ENCODE measurements at regions not wholly inside any gene's neighbourhood (a gene's known extent, or its start where the extent isn't known, plus 50 kb on each side); places are given as distances from the start of the nearest gene placed in this dataset.

DNA sequence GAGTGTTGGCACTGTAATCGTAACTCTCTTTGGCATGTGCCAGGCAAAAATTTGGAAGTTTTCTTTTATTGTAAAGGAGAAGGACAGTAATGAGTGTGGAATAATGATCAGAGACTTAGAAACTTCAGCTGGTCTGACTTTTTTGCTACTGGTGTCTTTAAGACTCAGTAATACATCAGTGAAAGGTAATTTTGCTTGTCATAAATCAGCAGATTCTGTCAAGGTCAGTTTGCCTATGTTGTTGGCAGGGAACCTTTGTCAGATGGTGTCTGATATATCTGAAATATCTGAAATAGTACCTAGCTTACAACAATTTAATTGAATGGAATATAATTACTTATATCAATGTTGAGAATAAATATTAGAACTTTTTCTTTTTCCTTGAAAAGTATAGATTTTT lies 516.9 kb downstream of the LRFN5 start:
- DNase-seq (ENCODE audit: low spot score) = no peak

DNA sequence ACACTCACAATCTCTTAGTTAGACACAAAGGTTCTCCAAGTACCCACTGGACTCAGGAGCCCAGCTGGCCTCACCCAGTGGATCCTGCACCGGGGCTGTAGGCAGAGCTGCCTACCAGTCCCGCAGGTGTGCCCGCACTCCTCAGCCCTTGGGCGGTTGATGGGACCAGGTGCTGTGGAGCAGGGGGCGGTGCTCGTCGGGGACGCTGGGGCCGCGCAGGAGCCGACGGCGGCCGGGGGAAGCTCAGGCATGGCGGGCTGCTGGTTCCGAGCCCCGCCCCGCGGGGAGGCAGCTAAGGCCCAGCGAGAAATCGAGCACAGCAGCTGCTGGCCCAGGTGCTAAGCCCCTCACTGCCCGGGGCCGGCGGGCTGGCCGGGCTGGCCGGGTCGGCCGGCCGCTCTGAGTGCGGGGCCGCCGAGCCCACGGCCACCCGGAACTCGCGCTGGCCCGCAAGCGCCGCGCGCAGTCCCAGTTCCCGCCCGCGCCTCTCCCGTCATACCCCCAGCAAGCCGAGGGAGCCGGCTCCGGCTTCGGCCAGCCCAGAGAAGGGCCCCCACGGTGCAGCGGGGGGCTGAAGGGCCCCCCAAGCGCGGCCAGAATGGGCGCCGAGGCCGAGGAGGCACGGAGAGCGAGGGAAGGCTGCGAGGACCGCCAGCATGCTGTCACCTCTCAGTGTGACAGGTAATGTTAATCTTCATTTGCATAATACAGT lies 506.8 kb downstream of the LRFN5 start:
- DNase-seq (ENCODE audit: low spot score) = no peak

DNA sequence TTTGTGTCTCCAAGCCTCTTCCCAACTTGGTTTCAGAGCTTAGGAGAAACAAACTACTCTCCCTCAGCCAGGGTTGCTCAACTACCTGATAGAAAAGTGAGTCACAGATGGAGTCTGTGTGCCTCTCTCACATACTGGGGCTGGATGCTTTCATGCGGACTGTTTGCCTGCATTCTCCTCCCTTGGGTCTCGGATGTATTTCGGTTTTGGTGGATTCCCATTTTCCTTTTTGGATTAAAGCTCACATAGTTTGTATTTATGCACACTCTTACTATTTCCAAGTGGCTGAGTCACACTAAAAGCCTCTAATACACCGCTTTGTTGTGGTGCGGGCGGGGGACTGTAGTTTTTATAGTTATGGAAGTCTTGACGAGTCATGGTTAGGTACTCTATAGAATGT lies 505.4 kb downstream of the LRFN5 start:
- DNase-seq (ENCODE audit: low spot score) = no peak

DNA sequence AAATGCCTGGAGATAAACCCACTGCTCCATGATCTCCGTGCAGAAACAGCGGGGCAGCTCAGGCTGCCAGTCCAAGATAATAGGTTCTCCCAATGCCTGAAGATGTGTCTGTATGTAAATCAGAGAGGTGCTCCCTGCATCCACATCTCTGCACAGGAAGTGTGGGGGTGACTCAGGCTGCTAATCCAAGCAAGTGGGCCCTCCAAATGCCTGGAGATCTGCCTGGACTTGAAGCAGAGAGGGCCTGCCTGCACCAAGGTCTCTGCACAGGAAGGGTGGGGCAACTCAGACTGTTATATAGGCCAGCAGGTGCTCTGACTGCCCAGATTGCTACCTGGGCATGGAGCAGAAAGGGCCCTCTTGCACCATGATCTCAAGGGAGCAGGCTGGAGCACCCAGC lies 504.7 kb downstream of the LRFN5 start:
- DNase-seq (ENCODE audit: low spot score) = no peak

DNA sequence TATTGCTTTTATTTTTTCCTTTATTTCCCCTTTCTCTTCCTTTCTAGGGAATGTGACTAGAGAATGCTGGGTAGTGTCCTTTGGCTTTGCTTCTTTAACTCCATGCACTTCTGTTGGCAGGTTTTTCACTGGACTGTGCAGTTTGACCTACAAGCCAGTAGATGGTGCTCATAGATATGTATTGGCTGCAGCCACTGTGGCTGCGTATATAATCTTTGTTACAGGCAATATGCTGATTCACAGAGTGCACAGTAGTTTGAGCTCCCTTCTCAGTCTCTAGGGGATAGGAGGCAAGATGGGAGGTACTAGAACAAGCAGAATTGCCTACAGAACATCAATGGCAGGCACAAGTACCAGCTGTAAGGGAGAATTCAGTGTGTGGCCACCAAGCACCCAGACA lies 503.5 kb downstream of the LRFN5 start:
- no peak for DNase-seq (ENCODE audit: low spot score)

DNA sequence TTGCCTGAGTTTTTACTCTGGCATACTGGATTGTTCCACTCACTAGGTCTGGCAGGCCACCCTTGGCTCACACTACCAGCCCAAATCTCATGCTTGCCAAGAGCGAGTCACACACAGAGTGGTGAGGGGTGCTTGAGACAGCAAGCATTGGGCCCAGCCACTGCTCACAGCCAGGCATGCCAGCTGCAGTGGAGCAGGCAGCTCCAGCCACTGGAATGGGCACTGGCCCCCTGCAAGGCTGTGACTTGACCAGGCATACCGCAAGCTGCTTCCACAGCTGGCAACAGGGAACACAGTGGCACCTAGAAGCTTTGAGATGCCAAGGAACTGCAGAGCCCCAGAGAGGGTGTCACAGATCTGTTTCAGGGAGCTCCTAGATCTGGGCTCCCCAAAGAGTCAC lies 488.5 kb downstream of the LRFN5 start:
- DNase-seq (ENCODE audit: low spot score) = no peak

DNA sequence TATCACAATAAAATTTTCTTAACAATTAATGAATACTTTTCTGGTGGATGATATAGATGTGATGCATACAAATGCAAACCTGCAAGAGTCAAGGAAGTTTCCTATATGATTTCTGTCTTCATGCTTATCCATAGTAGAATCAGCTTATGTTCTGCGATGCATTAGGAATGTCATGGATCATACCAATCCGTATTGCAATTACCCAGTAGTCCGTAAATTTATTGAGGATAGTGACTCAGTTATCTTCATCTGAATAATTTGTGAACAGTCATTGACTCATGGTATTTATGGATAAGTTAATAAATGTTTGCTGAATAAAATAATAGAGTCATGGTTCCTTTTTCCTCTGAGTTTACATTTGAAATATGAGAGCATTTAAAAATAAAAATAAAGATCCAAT lies 483.4 kb downstream of the LRFN5 start:
- no peak for DNase-seq (ENCODE audit: low spot score)

DNA sequence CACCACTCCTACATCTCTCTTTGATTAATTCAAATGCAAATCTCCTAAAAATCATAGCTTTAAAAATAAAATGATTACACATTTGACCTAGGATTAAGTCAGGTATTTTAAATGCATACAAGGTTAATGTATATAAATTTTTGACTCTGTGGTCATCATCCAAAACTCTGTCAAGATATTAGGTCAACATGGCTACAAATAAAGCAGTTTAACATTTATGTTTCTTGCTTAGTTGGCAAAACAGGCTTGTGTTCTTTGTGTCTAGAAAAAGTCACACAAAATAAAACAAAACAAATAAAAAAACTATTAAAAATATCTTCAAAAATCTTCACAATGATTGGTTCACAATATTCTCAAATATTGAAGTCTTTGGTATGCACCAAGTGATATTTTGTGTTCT lies 473.2 kb downstream of the LRFN5 start:
- no peak for DNase-seq (ENCODE audit: low spot score)

DNA sequence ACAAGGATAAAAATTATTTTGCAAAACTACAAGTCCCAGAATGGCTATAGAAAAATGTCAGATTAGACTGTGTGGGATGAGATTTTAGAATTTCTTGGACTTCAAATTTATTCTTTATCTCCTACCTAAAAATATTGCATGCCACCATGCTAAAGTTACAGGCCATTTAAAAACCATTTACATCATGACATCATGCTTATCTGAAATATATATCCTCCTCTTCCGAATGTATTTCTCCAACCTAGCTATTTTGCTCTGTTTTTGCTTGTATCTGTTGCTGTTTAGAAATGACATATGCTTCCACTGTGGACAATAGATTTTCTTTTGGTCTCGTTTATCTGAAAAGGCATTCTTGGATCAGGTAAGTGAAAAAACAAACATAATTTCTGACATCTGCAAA lies 471.7 kb downstream of the LRFN5 start:
- DNase-seq (ENCODE audit: low spot score) = no peak

DNA sequence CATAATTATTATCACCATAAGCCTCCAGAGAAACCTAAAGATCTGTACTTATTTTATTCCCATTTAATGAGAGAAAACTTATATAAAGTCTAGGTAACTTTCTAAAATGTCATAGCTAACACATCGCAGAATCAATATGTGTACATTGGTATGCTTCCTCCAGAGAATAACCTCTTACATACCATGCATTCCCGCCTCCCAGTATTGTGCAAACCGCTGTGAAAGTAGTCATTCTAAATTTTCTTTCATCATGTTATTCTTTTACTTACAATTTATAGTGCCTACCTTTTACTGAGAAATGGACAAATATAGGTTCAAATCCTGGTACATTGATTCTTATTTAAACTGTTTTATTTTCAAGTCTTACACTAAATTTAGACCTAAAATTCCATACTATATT lies 463.4 kb downstream of the LRFN5 start:
- no peak for DNase-seq (ENCODE audit: low spot score)

DNA sequence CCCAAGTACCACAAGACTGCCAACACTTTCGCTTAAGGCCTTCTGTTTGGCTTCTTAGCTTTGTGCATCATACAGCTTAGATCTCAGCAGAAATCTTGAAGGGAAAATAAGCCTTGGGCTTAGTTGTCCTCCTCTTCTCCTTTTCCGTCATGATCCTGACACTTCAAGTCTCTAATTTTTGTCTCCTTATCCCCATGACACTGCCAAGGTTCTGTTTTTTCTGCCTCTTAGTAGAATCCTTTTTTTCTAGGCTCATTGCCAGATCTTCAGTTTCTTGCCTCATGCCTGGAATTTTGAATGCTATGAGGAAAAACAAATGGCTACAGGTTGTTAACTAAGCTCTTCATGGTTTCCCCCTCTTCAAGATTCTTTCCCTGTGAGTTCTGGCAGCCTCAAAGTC lies 450.4 kb downstream of the LRFN5 start:
- DNase-seq (ENCODE audit: low spot score) = no peak

DNA sequence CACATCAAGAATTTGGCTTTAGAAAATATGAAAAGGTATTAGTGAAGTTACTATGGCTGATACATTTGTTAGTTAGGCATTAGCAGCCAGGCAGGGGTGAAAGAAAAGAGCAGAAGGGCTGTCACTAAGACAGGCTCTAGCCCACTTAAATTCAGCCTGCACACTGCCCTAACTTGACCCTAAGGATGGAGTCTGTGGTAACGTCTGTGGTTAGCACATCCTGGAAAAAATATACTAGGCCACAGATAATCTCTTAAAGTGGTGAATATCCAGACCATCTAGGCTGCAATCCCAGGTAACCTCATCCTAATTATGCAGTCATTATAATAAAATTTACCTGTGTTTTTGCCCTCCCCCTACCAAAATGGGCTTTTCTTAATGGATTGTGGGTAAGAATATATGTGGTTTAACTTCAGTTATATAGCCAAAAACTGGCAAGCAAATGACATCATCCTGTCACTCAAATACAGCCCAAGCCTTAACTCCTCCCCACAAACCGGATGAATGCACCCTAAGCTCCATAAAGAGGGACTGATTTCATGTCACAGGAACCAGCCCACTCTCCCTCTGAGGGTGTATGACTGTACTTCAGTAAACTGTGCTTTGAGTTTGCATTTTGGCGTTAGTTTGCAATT lies 440.9 kb downstream of the LRFN5 start:
- no peak for DNase-seq (ENCODE audit: low spot score)

DNA sequence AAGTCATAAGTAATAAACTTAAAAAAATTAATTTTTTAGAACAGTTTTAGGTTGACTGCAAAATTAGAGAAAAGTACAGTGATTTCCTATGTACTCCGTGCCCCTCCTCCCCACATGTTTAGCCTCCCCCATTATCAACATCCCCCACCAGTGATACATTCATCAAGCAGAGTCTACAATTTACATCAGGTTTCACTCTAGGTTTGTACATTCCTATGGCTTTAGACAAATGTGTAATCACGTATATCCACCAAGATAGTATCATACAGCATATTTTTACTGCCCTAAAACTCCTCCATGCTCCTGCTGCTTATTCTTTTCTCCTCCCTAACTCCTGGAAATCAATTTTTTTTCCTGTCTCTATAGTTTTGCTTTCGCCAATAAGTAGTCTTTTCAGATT lies 438.7 kb downstream of the LRFN5 start:
- DNase-seq (ENCODE audit: low spot score) = no peak

DNA sequence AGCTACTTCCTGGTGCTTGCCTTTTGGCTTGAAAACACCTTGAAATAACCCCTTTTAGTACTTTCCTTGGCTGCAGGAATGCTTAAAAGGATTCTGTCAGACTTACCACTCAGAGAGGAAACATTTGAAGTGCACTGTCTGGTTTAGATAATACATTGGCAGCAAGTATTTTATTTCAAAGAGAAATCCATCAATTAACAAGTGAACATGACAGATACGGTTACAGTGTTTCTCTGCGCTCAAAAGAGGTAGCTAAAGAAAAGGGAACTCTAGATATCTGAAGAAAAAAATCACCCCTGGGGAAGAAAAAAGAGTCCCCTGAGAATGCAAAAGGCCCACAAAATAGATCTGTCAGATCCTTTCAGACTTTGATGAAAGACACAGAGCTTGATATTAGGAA lies 421.9 kb downstream of the LRFN5 start:
- no peak for DNase-seq (ENCODE audit: low spot score)

DNA sequence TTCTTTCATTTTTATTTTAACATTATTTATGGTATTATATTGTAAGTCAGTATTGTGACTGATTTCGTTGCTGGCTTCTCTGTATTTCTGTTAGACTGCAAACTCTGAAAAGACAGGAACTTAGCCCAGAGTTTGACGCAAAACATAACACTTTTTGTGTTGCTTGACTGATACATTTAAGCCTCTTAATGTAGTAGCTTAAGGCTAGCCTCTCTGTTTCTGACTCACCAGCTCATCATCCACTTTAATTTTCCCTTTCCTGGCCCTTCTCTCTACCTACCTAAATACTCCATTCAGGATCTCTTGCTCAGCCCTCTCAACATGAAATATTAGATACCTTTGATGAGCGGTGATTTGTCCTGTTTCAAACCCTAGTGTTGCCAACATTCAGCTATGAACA lies 420.6 kb downstream of the LRFN5 start:
- DNase-seq (ENCODE audit: low spot score) = no peak

DNA sequence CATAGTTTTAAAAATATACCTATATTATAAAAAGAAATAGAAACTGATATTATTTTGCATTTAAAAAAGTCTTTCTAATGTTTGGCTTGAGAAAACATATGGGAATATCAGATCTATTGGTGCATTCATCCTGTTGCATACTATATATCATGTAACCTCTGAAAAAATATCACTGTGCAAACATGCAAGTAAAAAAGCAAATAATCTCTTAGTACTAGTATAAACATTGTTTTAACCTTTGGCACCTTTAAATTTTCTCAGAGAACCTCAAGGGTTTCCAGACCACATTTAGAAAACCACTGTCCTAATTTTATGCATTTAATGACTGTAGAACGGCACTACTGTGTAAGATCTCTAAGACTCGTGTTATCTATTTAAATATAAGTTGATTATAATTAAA lies 416.8 kb downstream of the LRFN5 start:
- no peak for DNase-seq (ENCODE audit: low spot score)

DNA sequence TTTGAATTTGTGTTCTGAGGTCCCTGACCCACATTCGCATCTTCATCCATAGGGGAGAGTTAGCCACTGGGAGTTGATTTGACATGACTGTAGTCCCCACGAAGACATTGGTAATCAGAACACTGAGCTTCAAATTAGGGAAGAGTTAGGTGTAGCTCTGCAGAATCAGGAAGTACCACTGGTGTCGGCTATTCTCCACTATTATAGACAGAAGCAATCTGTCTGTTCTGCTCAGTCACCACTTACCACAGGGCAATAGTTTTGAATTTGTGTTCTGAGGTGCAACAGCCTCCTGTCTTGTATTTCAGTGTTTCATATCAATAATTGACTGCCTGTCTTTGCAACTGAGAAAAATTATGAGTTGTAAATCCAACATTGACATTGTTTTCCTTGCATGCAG lies 407.6 kb downstream of the LRFN5 start:
- no peak for DNase-seq (ENCODE audit: low spot score)

DNA sequence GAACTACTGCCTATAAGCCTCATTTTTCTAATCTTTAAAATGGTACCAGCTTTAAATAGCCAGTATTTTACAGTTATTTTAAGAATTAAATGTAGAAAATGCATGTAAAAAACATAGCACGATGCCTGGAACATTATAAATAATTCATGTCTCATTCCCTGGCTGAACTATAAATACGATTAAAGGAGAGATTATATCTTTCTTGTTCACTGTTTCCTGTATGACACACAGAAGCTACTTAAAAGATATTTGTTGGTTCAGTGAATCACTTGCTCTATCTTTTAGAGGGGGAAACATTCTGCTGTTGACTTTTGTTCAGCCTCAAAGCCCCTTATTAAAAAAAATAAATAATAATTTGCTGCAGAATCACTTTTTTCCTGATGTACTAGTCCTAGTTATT lies 406.9 kb downstream of the LRFN5 start:
- DNase-seq (ENCODE audit: low spot score) = no peak

DNA sequence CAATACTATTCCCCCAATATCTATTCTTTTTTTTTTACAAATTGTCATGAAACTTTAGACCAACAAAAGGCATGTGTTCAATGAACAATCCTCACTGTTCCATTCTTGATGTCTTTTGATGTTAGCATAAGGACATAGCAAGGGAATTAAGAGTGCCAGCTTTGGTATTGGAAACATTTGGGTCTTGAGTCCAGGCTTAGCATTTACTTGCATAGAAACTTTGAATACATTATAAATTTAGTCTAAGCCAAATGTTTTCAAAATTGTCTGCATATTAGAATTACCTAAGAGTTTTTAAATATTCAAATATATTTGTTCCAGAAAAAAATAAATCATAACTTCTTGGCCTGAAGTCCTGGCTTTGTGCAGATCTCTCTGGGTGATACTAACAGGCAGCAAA lies 406.5 kb downstream of the LRFN5 start:
- no peak for DNase-seq (ENCODE audit: low spot score)

DNA sequence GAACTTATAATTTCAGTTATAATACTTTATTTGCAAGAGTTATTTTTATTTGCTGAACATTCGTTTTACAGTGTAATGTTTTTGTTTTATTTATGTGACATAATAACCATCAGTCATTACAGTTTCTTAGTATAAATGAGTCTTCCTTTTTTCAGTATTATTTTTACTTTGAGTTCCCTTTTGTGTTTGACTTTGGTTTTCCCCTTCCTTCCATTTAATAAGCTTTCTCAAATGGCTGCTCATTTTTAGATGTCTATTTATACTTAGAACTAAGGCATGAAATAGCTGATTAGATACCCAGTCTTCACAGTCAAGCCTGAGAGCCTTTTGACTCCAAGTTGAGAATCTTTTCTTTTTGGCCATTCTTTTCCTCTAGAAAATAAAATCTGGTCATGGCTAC lies 404.5 kb downstream of the LRFN5 start:
- no peak for DNase-seq (ENCODE audit: low spot score)

DNA sequence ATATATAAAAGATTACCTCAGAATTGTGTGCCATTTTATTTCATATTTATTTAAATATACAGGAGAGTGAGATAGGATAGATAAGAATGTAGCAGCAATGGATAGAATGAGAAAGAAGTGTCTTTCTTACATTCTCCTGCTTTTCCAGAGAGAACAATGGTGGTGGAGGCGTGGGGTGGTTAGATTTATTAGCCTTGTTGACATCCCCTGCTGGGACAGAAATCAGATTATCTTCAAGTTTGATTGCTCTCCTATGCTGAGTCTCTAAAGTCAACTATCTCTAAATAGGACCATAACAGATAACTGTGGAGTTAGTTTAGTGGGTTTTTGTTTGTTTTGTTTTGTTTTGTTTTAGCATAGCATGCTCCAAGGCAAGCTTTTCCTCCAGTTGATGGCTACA lies 397.6 kb downstream of the LRFN5 start:
- DNase-seq (ENCODE audit: low spot score) = no peak

DNA sequence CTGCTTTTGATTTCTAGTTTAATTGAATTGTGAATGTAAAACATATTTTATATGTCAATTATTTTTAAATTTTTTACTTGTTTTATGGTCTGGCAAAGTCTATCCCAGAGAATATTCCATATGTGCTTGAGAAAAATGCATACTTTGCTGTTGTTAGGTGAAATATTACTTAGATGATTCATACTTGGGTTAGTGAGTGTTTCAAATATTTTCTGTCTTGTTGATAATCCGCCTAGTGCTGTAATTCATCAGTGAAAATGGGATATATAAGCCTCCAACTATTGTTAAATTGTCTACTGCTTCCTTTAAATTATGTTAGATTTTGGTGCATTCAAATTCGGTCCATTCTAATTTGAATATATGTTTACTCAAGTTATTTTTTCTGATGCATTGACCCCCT lies 395.5 kb downstream of the LRFN5 start:
- DNase-seq (ENCODE audit: low spot score) = no peak

DNA sequence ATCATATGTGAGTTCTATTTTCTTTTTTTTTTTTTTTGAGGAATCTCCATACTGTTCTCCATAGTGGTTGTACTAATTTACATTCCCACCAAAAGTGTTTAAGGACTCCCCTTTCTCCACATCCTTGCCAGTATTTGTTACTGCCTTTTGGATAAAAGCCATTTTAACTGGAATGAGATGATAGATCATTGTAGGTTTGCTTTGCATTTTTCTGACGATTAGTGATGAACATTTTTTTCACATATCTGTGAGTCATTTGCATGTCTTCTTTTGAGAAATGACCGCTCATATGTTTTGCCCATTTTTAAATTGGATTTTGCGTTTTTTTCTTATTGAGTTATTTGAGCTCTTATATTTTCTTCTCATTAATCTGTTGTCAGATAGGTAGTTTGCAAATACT lies 394.8 kb downstream of the LRFN5 start:
- no peak for DNase-seq (ENCODE audit: low spot score)

DNA sequence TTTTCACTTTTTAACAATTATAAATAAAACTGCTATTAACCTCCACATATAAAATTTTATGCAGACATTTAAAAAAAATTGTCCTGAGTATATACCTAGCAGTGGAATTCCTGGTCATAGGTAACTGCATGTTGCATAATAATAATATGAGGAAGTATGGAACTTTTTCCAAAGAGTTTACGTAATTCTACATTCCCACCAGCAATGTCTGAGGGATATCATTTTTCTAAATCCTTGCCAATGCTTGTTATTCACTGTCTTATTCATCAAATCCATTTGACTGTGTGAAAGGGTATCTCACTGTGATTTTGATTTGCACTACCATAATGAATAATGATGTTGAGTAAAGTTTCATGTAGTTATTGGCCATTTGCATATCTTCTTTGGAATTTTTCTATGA lies 393.8 kb downstream of the LRFN5 start:
- no peak for DNase-seq (ENCODE audit: low spot score)
